ENCODE measurements at regions not wholly inside any gene's neighbourhood (a gene's known extent, or its start where the extent isn't known, plus 50 kb on each side); places are given as distances from the start of the nearest gene placed in this dataset.

DNA sequence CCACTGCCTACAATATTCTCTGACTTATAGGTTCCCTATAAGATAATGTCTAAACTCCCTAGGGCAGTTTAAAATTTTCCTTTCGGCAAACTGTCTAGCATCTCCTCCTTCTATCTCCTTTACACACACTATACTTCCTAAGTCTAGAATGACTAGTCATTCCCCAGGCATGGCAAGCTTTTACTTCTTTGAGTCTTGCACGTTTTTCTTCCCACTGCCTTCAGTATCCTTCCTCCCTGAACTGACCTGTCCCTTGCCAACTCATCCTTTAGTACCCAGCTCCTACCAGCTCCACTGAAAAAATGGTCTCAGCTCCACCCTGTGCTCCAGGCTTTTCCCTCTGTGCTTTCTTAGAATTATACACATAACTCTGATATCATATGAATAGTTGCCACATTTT, 93.8 kb upstream of the KBTBD8 start:
- TF ChIP-seq, protein P1, sequence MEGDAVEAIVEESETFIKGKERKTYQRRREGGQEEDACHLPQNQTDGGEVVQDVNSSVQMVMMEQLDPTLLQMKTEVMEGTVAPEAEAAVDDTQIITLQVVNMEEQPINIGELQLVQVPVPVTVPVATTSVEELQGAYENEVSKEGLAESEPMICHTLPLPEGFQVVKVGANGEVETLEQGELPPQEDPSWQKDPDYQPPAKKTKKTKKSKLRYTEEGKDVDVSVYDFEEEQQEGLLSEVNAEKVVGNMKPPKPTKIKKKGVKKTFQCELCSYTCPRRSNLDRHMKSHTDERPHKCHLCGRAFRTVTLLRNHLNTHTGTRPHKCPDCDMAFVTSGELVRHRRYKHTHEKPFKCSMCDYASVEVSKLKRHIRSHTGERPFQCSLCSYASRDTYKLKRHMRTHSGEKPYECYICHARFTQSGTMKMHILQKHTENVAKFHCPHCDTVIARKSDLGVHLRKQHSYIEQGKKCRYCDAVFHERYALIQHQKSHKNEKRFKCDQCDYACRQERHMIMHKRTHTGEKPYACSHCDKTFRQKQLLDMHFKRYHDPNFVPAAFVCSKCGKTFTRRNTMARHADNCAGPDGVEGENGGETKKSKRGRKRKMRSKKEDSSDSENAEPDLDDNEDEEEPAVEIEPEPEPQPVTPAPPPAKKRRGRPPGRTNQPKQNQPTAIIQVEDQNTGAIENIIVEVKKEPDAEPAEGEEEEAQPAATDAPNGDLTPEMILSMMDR (IDR thresholded peaks at IDR 0.05; ENCODE audit: low read length) = no peak
- TF ChIP-seq EZH2 (IDR thresholded peaks at IDR 0.05; ENCODE audit: borderline replicate concordance, low read length) = no peak
